HG02884 (cell line): ENCODE measurements at regions not wholly inside any gene's neighbourhood (a gene's known extent, or its start where the extent isn't known, plus 50 kb on each side); places are given as distances from the start of the nearest gene placed in this dataset.
"Not testable (repeated sequence)": the region's sequence is repeated elsewhere in the genome, so short reads cannot be mapped to it uniquely, and the experiment has no call there.

Experiments used
- ATAC-seq: cut with Tn5 transposase; IDR thresholded peaks from one replicate; pipeline ENCODE4 v1.9.1; 2021; ENCODE audit warnings: mild to moderate bottlenecking, moderate library complexity; ENCODE audit not compliant: unreplicated experiment

GRCh38 chr4:186813377-186814068 lies 89.9 kb upstream of the FAT1 start:
- ATAC-seq: no peak

DNA sequence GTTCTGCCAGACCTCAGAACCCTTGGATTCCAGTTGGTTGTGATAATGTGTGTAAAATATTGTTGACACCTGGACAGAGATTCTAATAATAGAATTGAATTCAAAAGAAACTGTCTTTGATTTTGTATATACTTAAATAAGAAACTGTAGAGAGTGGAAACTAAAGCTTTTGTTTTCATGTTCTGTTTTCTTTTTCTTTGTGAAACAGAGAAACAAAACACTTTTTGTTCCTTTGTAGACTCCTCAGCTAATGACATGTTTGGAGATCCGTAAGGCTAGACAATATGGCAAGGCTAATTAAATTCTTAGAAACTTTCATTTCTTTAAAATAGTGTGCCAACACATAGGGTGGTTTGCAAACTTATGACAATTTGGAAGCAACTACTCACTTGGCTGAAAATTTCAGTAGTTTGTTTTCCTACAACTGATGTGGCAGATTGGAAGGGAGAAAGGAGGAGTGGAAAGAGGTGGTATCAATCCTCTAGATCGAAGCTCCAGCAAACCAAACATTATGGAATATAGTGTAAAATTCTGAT lies 90.9 kb upstream of the FAT1 start:
- no peak for ATAC-seq

GRCh38 chr4:186819342-186820086 lies 95.9 kb upstream of the FAT1 start:
- ATAC-seq: no peak

DNA sequence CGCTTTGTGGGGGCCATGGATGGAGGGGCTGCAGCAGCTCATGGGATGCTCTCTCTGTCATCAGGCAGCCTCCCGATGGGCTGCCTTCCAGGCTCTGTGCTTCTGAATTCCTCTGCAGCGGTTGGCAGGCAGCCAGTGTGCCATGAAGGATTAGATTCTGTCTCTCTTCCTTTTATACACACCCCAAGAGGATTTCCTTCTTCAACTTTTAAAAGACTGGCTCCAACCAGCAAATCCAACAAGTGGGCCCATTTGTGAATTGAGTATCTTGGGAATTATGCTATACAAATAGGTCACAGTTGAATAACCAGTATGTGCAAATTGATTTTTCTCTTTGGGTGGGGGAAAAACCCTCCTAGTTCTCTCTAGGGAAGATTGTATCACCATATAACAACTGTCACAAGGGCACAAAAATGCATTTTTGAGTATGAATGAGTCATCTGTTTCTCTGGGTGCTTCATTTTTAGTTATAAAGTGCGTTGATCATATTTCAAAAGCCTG lies 96.8 kb upstream of the FAT1 start:
- no peak for ATAC-seq

GRCh38 chr4:186823989-186824388 lies 100.3 kb upstream of the FAT1 start:
- no peak for ATAC-seq

GRCh38 chr4:186825069-186825468 lies 101.4 kb upstream of the FAT1 start:
- no peak for ATAC-seq

DNA sequence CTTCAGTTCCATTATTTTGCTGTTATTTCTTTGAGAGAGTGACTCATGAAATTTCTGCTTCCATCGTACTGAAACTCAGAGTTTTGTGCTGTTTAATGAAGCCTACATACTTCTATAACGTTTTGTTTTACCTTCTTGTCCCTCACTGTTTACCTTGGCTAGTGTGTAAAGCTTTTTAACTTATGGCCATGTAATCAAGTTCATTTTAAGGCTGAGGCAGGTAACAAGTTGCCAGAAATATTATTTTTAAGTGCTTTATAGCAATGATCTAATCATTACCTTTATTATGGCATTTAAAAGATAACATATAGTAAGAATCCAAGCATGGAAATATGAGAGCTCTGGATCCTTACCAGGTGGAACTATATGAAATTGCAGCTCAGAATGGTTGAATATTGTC lies 102.3 kb upstream of the FAT1 start:
- no peak for ATAC-seq

GRCh38 chr4:186826846-186827533 lies 103.3 kb upstream of the FAT1 start:
- ATAC-seq: no peak

GRCh38 chr4:186827534-186827897 lies 103.9 kb upstream of the FAT1 start:
- ATAC-seq: no peak

DNA sequence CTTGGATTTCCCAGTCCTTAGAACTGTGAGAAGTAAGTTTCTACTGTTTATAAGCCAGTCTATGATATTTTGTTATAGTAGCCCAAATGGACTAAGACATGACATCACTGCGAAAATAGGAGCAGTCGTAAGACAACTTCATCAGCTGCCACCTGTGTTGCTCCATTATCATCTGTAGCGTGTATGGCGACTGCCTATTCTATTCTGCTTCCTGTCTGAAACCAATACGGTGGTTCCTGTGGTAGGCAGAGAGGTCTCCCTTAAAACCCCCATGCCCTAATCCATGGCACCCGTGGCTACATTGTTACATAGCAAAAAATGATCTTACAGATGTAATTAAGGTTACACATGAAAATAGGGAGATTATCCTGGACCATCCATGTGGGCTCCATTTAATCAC lies 105.4 kb upstream of the FAT1 start:
- ATAC-seq: no peak

GRCh38 chr4:186829740-186830449 lies 106.2 kb upstream of the FAT1 start:
- ATAC-seq: no peak

GRCh38 chr4:186831574-186831973 lies 107.9 kb upstream of the FAT1 start:
- ATAC-seq: no peak

DNA sequence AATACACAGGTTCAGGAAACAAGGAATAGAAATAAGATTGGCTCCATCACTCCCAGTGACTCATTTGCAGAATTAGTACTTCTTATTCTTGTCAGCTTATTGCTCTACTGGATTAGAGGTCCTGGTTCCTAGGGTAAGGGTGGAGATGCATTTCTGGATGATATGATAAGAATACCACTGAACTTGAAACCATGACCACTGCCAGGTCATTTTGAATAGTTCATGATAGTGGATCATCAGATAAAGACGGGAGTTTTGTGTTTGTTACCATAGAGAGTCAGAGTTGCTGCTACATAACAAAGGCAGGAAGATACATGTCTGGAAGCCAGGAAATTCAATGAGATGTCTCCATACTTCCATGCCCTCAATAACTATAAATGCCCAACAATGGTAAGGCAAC lies 109.2 kb upstream of the FAT1 start:
- ATAC-seq: no peak

DNA sequence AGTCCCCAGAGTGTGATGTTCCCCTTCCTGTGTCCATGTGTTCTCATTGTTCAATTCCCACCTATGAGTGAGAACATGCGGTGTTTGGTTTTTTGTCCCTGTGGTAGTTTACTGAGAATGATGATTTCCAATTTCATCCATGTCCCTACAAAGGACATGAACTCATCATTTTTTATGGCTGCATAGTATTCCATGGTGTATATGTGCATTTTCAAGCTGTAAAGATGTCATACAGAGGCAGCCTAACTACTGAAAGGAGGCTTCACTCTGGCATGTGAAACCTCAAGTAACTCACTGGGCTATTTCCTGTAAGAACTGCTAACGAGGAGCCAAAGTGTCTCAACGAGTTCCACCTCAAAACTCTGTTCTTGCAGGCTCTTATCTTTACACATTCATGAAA lies 113.8 kb upstream of the FAT1 start:
- not testable (repeated sequence) for ATAC-seq

DNA sequence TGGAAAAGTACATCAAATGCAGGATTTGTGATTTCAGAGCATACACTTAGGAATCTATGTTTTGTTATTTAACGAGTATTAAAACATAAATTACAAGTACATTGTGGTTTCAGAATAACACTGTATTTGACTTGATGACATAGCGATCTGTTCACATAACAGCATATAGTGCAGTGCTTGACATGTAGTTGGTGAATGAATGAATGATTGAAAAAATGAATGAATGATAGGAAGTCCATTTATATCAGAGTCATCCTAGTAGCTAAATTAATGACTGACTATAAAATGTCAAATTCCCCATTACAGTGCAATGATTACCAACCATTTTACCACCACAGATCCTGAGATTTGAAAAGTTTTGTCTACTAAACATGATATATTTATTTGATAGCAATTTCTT lies 114.6 kb upstream of the FAT1 start:
- no peak for ATAC-seq

GRCh38 chr4:186839122-186840037 lies 115.7 kb upstream of the FAT1 start:
- peak; percentile 83 for ATAC-seq

DNA sequence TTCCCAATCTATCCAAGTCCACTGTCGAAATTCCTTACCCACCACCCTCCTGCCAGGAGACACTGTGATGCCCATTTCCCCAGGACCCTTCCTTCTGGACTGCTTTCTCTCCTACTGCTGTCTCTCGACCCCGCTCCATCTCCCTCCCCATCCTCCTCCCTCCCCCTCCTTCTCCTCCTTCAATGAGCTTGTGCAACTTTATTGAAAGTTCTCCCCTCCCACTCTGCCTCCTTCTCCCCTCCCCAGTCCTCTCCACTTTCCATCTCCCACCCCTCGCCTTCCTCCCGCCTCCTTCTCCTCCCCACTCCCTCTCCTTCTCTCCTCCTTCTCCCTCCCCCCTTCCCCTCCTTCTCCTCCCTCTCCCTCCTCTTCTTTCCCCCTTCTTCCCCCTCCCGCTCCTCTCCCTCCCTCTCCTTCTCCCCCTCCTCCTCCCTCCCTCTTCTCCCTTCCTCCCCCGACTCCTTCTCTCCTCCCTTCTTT lies 116.6 kb upstream of the FAT1 start:
- no peak for ATAC-seq

GRCh38 chr4:186840771-186841301 lies 117.2 kb upstream of the FAT1 start:
- no peak for ATAC-seq

- ATAC-seq: no peak
Measured at GRCh38 chr4:186844059-186844681, 120.5 kb upstream of the FAT1 start.
